ENCODE measurements at regions not wholly inside any gene's neighbourhood (a gene's known extent, or its start where the extent isn't known, plus 50 kb on each side); places are given as distances from the start of the nearest gene placed in this dataset.
"Not testable (repeated sequence)": the region's sequence is repeated elsewhere in the genome, so short reads cannot be mapped to it uniquely, and the experiment has no call there.

GRCh38 chr14:104250175-104250574, 111.8 kb downstream of the KIF26A start:
- no peak for DNase-seq

- no peak for DNase-seq
Observed at GRCh38 chr14:104252256-104253215, 114.1 kb downstream of the KIF26A start.

GRCh38 chr14:104253223-104253822, 114.9 kb downstream of the KIF26A start:
- no peak for DNase-seq

GRCh38 chr14:104253901-104254353, 115.5 kb downstream of the KIF26A start:
- DNase-seq: no peak

GRCh38 chr14:104254735-104255400, 116.5 kb downstream of the KIF26A start:
- no peak for DNase-seq

- DNase-seq: no peak
Observed at GRCh38 chr14:104256025-104256424, 117.6 kb downstream of the KIF26A start.

- DNase-seq: no peak
Observed at GRCh38 chr14:104262515-104263514, 124.4 kb downstream of the KIF26A start.

GRCh38 chr14:104263675-104264358, 125.4 kb downstream of the KIF26A start:
- no peak for DNase-seq

- no peak for DNase-seq
Observed at GRCh38 chr14:104264495-104265265, 126.3 kb downstream of the KIF26A start.

- DNase-seq: peak; percentile 3
Observed at GRCh38 chr14:104265918-104266630, 127.7 kb downstream of the KIF26A start.

- DNase-seq: no peak
Observed at GRCh38 chr14:104266631-104267575, 128.5 kb downstream of the KIF26A start.

GRCh38 chr14:104267895-104268294, 129.5 kb downstream of the KIF26A start:
- DNase-seq: no peak

GRCh38 chr14:104268295-104268694, 129.9 kb downstream of the KIF26A start:
- no peak for DNase-seq

- no peak for DNase-seq
Observed at GRCh38 chr14:104268725-104269436, 130.5 kb downstream of the KIF26A start.

GRCh38 chr14:104269511-104270241, 131.3 kb downstream of the KIF26A start:
- not testable (repeated sequence) for DNase-seq

GRCh38 chr14:104271391-104271790, 133.0 kb downstream of the KIF26A start:
- no peak for DNase-seq

- no peak for DNase-seq
Observed at GRCh38 chr14:104274806-104275205, 136.4 kb downstream of the KIF26A start.
